HCT116 (cell line): ENCODE measurements at regions not wholly inside any gene's neighbourhood (a gene's known extent, or its start where the extent isn't known, plus 50 kb on each side); places are given as distances from the start of the nearest gene placed in this dataset.

ENCODE experiments used
- ATAC-seq: fragments of 200-7000 bp; cut with Tn5 transposase; 2 replicates; pipeline ENCODE4 v1.9.1; 2020; ENCODE audit warnings: mild to moderate bottlenecking, moderate library complexity
- BruUV-seq: library from RNA; stranded (reverse); fragments of 400-500 nt; replicated peaks from 2 replicates; lab custom pipeline; 2021; lab: Mats Ljungman, UMichigan
- CTCF ChIA-PET: fragments of 300-600 bp; sonication (Branson Sonifier 250); formaldehyde crosslinking; loops from one replicate; lab custom pipeline; 2021; ENCODE audit warnings: antibody characterized with exemption; lab: Charles Lee
- POLR2A ChIA-PET: fragments of 300-600, 350-600 bp; sonication (Branson Sonifier 250); formaldehyde crosslinking; loops from one replicate; lab custom pipeline; 2021; ENCODE audit warnings: antibody characterized with exemption; lab: Charles Lee
- RAD21 ChIA-PET, 2 experiments: fragments of 300-600 bp; sonication (Branson Sonifier 250); formaldehyde crosslinking; loops; one replicate each; lab custom pipeline; 2023; ENCODE audit warnings: low total read pairs in 2 of 2; ENCODE audit not compliant: uncharacterized antibody in 2 of 2, unreplicated experiment in 2 of 2, low non-redundant PET in 1 of 2; lab: Charles Lee
- DNase-seq: peaks from one replicate; pipeline ENCODE4 v3.0.0-alpha.2; 2010; ENCODE audit warnings: low read depth, low spot score
- H2AFZ ChIP-seq: fragments of 200-600 bp; shearing (Covaris generic), sonication (generic); 2 replicates; pipeline ENCODE4 v1.6.1; 2017; ENCODE audit warnings: low read depth, mixed run types, mixed read lengths, antibody characterized with exemption, low read length; ENCODE audit not compliant: poor library complexity, severe bottlenecking
- H3K27ac ChIP-seq: 2 replicates; pipeline ENCODE4 v1.5.1; 2012; ENCODE audit warnings: low read depth, low read length
- H3K27me3 ChIP-seq: fragments of 200-600 bp; sonication (generic); 2 replicates; pipeline ENCODE4 v1.6.1; 2016; ENCODE audit warnings: mixed run types, low read length, mixed read lengths; ENCODE audit not compliant: insufficient read depth
- H3K36me3 ChIP-seq, 2 experiments: fragments of 200-500 bp in 1 of 2; fragments of 200-600 bp in 1 of 2; sonication (Bioruptor generic) in 1 of 2; sonication (generic) in 1 of 2; 2 replicates each; pipeline versions ENCODE4 v1.5.1 to v1.6.1; 2014 to 2016; ENCODE audit warnings: low read length in 2 of 2, inconsistent platforms in 1 of 2, mixed read lengths in 1 of 2, mixed run types in 1 of 2; ENCODE audit not compliant: insufficient read depth in 2 of 2, control insufficient read depth in 1 of 2
- H3K4me1 ChIP-seq, 2 experiments: fragments of 200-600 bp in 1 of 2; sonication (generic) in 1 of 2; 2 replicates each; pipeline versions ENCODE4 v1.5.1 to v1.6.1; 2012 to 2017; ENCODE audit warnings: low read length in 2 of 2, inconsistent platforms in 1 of 2, mild to moderate bottlenecking in 1 of 2, mixed read lengths in 1 of 2, mixed run types in 1 of 2, moderate library complexity in 1 of 2; ENCODE audit not compliant: insufficient read depth in 2 of 2, control insufficient read depth in 1 of 2
- H3K4me2 ChIP-seq: fragments of 200-600 bp; sonication (generic); 2 replicates; pipeline ENCODE4 v1.6.1; 2017; ENCODE audit warnings: mixed run types, low read length, mixed read lengths
- H3K4me3 ChIP-seq, 2 experiments: fragments of 200-600 bp in 1 of 2; sonication (generic) in 1 of 2; replicated peaks in 1 of 2; 2 replicates each; pipeline ENCODE4 v1.5.1; 2011 to 2016; ENCODE audit warnings: low read length in 2 of 2, control low read depth in 1 of 2, low read depth in 1 of 2, mild to moderate bottlenecking in 1 of 2, mixed read lengths in 1 of 2, mixed run types in 1 of 2
- H3K79me2 ChIP-seq: fragments of 200-600 bp; sonication (generic); 2 replicates; pipeline ENCODE4 v1.6.1; 2017; ENCODE audit warnings: mild to moderate bottlenecking, mixed run types, low read length, moderate library complexity, mixed read lengths; ENCODE audit not compliant: insufficient read depth
- H3K9ac ChIP-seq: fragments of 200-600 bp; sonication (generic); 2 replicates; pipeline ENCODE4 v1.6.1; 2016; ENCODE audit warnings: low read length, mixed read lengths
- H3K9me2 ChIP-seq: fragments of 200-600 bp; sonication (generic), shearing (Covaris generic); 2 replicates; pipeline ENCODE4 v1.6.1; 2017; ENCODE audit warnings: mixed run types, mild to moderate bottlenecking, moderate library complexity; ENCODE audit not compliant: insufficient read depth
- H3K9me3 ChIP-seq, 2 experiments: fragments of 200-500 bp in 1 of 2; fragments of 200-600 bp in 1 of 2; sonication (Bioruptor generic) in 1 of 2; sonication (generic) in 1 of 2; 2 replicates each; pipeline ENCODE4 v1.6.1; 2014 to 2017; ENCODE audit warnings: low read length in 2 of 2, mixed read lengths in 2 of 2, inconsistent platforms in 1 of 2, low read depth in 1 of 2, mild to moderate bottlenecking in 1 of 2, mixed run types in 1 of 2, moderate library complexity in 1 of 2; ENCODE audit not compliant: control insufficient read depth in 1 of 2, insufficient read depth in 1 of 2
- H4K20me1 ChIP-seq: fragments of 200-600 bp; sonication (generic), shearing (Covaris generic); 2 replicates; pipeline ENCODE4 v1.6.1; 2017; ENCODE audit warnings: mixed run types, mild to moderate bottlenecking, moderate library complexity; ENCODE audit not compliant: insufficient read depth
- CBX3 ChIP-seq: IDR thresholded peaks from 2 replicates; pipeline ENCODE4 v1.6.1; 2012; ENCODE audit warnings: low read depth
- CEBPB ChIP-seq: IDR thresholded peaks from 2 replicates; pipeline ENCODE4 v1.6.1; 2012; ENCODE audit warnings: low read depth
- EGR1 ChIP-seq: IDR thresholded peaks from 2 replicates; pipeline ENCODE4 v1.6.1; 2012; ENCODE audit warnings: low read depth
- EZH2 ChIP-seq: fragments of 200-600 bp; sonication (generic); IDR thresholded peaks from 2 replicates; pipeline ENCODE4 v1.6.1; 2017; ENCODE audit warnings: antibody characterized with exemption, mixed run types
- POLR2A ChIP-seq: IDR thresholded peaks from 2 replicates; pipeline ENCODE4 v1.7.0; 2011; ENCODE audit warnings: borderline replicate concordance; ENCODE audit not compliant: insufficient read depth, insufficient read length; ENCODE audit errors: extremely low read depth
- POLR2AphosphoS5 ChIP-seq: IDR thresholded peaks from 2 replicates; pipeline ENCODE4 v1.6.1; 2011; ENCODE audit warnings: mild to moderate bottlenecking, low read depth, low read length, moderate library complexity
- RAD21 ChIP-seq: IDR thresholded peaks from 2 replicates; pipeline ENCODE4 v1.6.1; 2012; ENCODE audit warnings: low read depth, mild to moderate bottlenecking
- SIN3A ChIP-seq: IDR thresholded peaks from 2 replicates; pipeline ENCODE4 v1.6.1; 2012; ENCODE audit warnings: low read depth
- TCF7L2 ChIP-seq: IDR thresholded peaks from 2 replicates; pipeline ENCODE4 v1.7.0; 2011; ENCODE audit warnings: borderline replicate concordance, inconsistent platforms; ENCODE audit not compliant: insufficient read depth, insufficient read length; ENCODE audit errors: extremely low read depth
- ZFX ChIP-seq: fragments of 450-650 bp; IDR thresholded peaks from 2 replicates; pipeline ENCODE4 v1.6.1; 2017
- intact Hi-C: fragments of 100-400 bp; cut with micrococcal nuclease; formaldehyde crosslinking; loops from 2 replicates; pipeline ENCODE4 v1.10.0; 2022
- TF ChIP-seq, protein P1 (sequence below): IDR thresholded peaks from 2 replicates; pipeline ENCODE4 v1.6.1; 2012; ENCODE audit warnings: low read depth
- TF ChIP-seq, protein P2 (sequence below): IDR thresholded peaks from 2 replicates; pipeline ENCODE4 v1.6.1; 2012
- TF ChIP-seq, protein P3 (sequence below), 3 experiments: fragments of 200-600 bp in 1 of 3; sonication (generic) in 1 of 3; IDR thresholded peaks in 2 of 3; conservative IDR thresholded peaks in 1 of 3; 2 replicates each; pipeline ENCODE4 v1.5.1; 2012 to 2017; ENCODE audit warnings: low read depth in 2 of 3, low read length in 2 of 3, antibody characterized with exemption in 1 of 3, borderline replicate concordance in 1 of 3, control low read depth in 1 of 3, mild to moderate bottlenecking in 1 of 3, mixed read lengths in 1 of 3, mixed run types in 1 of 3, moderate library complexity in 1 of 3; ENCODE audit not compliant: insufficient read depth in 1 of 3
- TF ChIP-seq, protein P4 (sequence below): IDR thresholded peaks from 2 replicates; pipeline ENCODE4 v1.6.1; 2011; ENCODE audit warnings: mild to moderate bottlenecking, low read length, moderate library complexity; ENCODE audit not compliant: insufficient replicate concordance; ENCODE audit errors: extremely low read depth

DNA sequence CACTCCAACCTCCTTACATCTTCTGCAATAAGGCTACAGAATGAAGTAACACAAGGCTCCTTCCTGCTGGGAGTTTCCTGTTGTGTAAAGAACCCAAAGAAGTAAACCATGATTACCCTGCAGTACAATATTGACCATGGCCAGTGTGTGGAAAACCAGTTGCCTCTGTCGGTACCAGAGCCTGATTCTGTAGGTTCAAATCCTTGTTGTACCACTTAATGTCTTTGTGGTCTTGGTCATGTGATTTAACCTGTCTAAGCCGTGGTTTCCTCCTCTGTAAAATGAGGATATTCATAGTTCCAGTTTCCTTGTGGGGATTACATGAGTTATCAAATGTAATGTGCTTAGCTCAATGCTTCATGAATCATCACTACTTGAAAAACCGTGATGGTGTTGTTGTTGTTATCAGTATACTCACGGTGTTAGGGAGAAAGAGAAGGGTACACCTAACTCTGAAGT lies 60.3 kb upstream of the PRELID3B start:
- POLR2A ChIA-PET, result no interaction called here
- no TSS peak for BruUV-seq
- RAD21 ChIA-PET, result no interaction called here

More for the DNA sequence above, 60.3 kb upstream of the PRELID3B start:
- Histone ChIP-seq H3K36me3 (no peaks in the 10 kb centered on the region), H3K27ac (no peak overlapping the region), H3K9ac (no peak overlapping the region), H3K4me3 (no peak overlapping the region), H3K9me3 (no peaks in the 10 kb centered on the region), H3K4me1 (no peaks in the 10 kb centered on the region), H3K27me3 (peaks cover 35% of the 10 kb centered on the region), H3K79me2 (no peaks in the 10 kb centered on the region), H3K9me2 (no peaks in the 10 kb centered on the region), H2AFZ (no peak overlapping the region), H4K20me1 (no peaks in the 10 kb centered on the region), H3K4me2 (no peak overlapping the region)
- ATAC-seq (no peak), DNase-seq (no peak)
- intact Hi-C loops, result no loop called here
- TF ChIP-seq TCF7L2, result no peak
- TF ChIP-seq, protein P1, sequence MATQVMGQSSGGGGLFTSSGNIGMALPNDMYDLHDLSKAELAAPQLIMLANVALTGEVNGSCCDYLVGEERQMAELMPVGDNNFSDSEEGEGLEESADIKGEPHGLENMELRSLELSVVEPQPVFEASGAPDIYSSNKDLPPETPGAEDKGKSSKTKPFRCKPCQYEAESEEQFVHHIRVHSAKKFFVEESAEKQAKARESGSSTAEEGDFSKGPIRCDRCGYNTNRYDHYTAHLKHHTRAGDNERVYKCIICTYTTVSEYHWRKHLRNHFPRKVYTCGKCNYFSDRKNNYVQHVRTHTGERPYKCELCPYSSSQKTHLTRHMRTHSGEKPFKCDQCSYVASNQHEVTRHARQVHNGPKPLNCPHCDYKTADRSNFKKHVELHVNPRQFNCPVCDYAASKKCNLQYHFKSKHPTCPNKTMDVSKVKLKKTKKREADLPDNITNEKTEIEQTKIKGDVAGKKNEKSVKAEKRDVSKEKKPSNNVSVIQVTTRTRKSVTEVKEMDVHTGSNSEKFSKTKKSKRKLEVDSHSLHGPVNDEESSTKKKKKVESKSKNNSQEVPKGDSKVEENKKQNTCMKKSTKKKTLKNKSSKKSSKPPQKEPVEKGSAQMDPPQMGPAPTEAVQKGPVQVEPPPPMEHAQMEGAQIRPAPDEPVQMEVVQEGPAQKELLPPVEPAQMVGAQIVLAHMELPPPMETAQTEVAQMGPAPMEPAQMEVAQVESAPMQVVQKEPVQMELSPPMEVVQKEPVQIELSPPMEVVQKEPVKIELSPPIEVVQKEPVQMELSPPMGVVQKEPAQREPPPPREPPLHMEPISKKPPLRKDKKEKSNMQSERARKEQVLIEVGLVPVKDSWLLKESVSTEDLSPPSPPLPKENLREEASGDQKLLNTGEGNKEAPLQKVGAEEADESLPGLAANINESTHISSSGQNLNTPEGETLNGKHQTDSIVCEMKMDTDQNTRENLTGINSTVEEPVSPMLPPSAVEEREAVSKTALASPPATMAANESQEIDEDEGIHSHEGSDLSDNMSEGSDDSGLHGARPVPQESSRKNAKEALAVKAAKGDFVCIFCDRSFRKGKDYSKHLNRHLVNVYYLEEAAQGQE, result no peak
- no peak for TF ChIP-seq POLR2AphosphoS5
- TF ChIP-seq SIN3A, result no peak
- no peak for TF ChIP-seq CBX3
- no peak for TF ChIP-seq EGR1
- no peak for TF ChIP-seq EZH2
- TF ChIP-seq POLR2A, result no peak
- TF ChIP-seq ZFX, result no peak
- TF ChIP-seq, protein P2, sequence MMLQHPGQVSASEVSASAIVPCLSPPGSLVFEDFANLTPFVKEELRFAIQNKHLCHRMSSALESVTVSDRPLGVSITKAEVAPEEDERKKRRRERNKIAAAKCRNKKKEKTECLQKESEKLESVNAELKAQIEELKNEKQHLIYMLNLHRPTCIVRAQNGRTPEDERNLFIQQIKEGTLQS, result no peak
- TF ChIP-seq, protein P3, sequence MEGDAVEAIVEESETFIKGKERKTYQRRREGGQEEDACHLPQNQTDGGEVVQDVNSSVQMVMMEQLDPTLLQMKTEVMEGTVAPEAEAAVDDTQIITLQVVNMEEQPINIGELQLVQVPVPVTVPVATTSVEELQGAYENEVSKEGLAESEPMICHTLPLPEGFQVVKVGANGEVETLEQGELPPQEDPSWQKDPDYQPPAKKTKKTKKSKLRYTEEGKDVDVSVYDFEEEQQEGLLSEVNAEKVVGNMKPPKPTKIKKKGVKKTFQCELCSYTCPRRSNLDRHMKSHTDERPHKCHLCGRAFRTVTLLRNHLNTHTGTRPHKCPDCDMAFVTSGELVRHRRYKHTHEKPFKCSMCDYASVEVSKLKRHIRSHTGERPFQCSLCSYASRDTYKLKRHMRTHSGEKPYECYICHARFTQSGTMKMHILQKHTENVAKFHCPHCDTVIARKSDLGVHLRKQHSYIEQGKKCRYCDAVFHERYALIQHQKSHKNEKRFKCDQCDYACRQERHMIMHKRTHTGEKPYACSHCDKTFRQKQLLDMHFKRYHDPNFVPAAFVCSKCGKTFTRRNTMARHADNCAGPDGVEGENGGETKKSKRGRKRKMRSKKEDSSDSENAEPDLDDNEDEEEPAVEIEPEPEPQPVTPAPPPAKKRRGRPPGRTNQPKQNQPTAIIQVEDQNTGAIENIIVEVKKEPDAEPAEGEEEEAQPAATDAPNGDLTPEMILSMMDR (IDR thresholded peaks at IDR 0.05 in 2 of 3, conservative IDR thresholded peaks at IDR 0.05 in 1 of 3; ENCODE audit: borderline replicate concordance in 1 of 3, insufficient read depth in 1 of 3, low read depth in 2 of 3, low read length in 2 of 3), result no peak
- no peak for TF ChIP-seq CEBPB
- no peak for TF ChIP-seq RAD21
- TF ChIP-seq, protein P4, sequence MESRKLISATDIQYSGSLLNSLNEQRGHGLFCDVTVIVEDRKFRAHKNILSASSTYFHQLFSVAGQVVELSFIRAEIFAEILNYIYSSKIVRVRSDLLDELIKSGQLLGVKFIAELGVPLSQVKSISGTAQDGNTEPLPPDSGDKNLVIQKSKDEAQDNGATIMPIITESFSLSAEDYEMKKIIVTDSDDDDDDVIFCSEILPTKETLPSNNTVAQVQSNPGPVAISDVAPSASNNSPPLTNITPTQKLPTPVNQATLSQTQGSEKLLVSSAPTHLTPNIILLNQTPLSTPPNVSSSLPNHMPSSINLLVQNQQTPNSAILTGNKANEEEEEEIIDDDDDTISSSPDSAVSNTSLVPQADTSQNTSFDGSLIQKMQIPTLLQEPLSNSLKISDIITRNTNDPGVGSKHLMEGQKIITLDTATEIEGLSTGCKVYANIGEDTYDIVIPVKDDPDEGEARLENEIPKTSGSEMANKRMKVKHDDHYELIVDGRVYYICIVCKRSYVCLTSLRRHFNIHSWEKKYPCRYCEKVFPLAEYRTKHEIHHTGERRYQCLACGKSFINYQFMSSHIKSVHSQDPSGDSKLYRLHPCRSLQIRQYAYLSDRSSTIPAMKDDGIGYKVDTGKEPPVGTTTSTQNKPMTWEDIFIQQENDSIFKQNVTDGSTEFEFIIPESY, result no peak
- CTCF ChIA-PET, result interaction anchor here (1.3 kb wide), 1 partner anchor 15 kb away, joined by 4 read pairs; no protein-coding TSS in a partner anchor
